ENCODE measurements at regions not wholly inside any gene's neighbourhood (a gene's known extent, or its start where the extent isn't known, plus 50 kb on each side); places are given as distances from the start of the nearest gene placed in this dataset.

GRCh38 chr15:69750253-69750652 is 297.6 kb downstream of the RPLP1 start:
- ChIA-PET POLR2A (no interaction called here), CTCF (interaction anchor here (0.8 kb wide), 1 partner anchor 26 kb away, joined by 3 read pairs; no protein-coding TSS in a partner anchor)
- TF ChIP-seq CTCF (IDR thresholded peaks at IDR 0.05; ENCODE audit: control extremely low read depth, extremely low read depth, low read depth, missing control alignments): no peak
- DNase-seq (ENCODE audit: extremely low spot score): no peak

GRCh38 chr15:69751147-69751546 is 298.5 kb downstream of the RPLP1 start:
- TF ChIP-seq CTCF (IDR thresholded peaks at IDR 0.05; ENCODE audit: control extremely low read depth, extremely low read depth, low read depth, missing control alignments): no peak
- POLR2A ChIA-PET: no interaction called here
- no peak for DNase-seq (ENCODE audit: extremely low spot score)
- CTCF ChIA-PET: interaction anchor here (1.0 kb wide), 1 partner anchor 47 kb away, joined by 3 read pairs; no protein-coding TSS in a partner anchor

GRCh38 chr15:69751566-69751965 is 298.9 kb downstream of the RPLP1 start:
- ChIA-PET CTCF (interaction anchor here (1.0 to 1.8 kb wide), 2 partner anchors 20 to 48 kb away, joined by 3 to 8 read pairs; no protein-coding TSS in a partner anchor), POLR2A (no interaction called here)
- DNase-seq (ENCODE audit: extremely low spot score): no peak

DNA sequence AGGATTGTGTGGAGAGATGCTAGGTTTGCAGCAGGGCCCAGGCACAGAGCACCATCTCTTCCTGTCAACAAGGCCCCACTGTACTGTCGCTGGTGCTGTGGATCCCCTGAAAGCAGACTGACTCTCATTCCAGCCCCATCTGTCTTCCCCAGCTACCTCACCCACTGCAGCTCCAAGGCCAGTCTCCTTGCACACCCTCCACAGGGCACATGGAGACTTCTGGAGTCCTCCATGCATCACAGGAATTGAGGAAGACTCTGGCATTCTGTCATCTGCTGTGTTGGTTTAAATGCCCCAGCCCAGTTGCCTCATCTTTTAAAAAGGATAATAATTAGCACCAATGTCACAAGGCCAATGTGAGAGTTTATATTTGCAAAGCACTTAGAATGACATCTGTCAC is 301.2 kb downstream of the RPLP1 start:
- ChIA-PET CTCF (no interaction called here), POLR2A (no interaction called here)
- no peak for DNase-seq (ENCODE audit: extremely low spot score)
- TF ChIP-seq CTCF (IDR thresholded peaks at IDR 0.05; ENCODE audit: control extremely low read depth, extremely low read depth, low read depth, missing control alignments): no peak

More at GRCh38 chr15:69751566-69751965, 298.9 kb downstream of the RPLP1 start:
- no peak for TF ChIP-seq CTCF (IDR thresholded peaks at IDR 0.05; ENCODE audit: control extremely low read depth, extremely low read depth, low read depth, missing control alignments)

DNA sequence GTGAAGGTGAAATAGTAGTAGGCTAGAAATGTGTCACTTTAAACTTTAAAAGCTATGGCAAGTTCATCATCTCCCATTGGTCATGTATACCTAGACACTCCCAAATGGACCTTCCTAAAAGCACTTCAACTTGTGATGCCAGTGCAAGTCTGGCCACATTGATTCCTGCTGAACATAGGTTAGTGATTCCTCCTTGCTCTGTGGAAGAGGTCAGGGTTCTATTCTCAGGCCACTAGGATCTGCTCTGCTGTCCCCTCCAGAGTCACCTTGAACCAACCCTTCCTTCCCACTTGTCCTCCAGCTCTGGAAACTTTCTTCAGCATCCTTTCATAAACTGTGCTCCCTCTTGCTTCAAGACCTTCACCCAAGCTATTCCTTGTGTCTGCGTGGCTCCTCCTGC is 301.7 kb downstream of the RPLP1 start:
- no peak for DNase-seq (ENCODE audit: extremely low spot score)
- TF ChIP-seq CTCF (IDR thresholded peaks at IDR 0.05; ENCODE audit: control extremely low read depth, extremely low read depth, low read depth, missing control alignments): no peak
- CTCF ChIA-PET: interaction anchor here (1.0 kb wide), 1 partner anchor 10 kb away, joined by 3 read pairs; no protein-coding TSS in a partner anchor
- POLR2A ChIA-PET: no interaction called here

DNA sequence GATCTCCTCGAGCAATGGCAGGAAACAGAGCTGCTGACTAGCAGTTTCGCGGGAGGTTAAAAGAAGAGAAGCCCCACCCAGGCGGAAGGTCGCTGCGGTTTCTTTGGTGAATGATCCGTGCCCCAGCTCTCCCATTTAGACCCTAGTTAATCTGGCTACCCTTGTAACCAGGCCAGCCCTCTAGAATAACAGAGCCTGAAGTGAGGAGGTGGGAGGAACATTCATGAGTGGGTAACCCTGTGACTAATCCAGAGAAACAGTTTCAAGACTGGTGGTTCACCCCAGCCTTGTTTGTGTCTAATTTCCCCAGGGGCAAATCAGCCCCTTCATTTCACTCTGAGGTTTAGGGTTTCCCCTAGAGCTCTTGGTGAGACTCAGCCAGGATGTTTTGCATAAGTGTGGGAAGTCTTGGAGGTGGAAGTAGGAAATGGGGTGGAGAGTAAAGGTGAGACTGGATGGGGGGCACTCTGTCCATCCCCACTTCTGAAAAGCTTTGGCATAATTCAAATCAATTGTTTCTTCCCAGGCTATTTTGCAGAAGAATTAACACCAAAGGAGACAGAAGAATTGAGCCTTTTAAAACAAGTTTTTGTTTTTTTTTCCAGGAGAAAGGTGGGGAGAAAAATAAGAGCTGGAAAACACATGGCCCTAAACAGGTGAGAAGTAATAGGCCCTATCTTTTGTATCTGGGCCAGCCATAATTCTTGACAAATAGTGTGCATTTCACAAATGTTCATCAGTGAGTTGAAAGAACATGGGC is 303.1 kb downstream of the RPLP1 start:
- ChIA-PET CTCF (interaction anchor here (1.0 kb wide), 1 partner anchor 9 kb away, joined by 3 read pairs; no protein-coding TSS in a partner anchor), POLR2A (interaction anchor here (0.6 kb wide), 1 partner anchor 51 kb away, joined by 3 read pairs; no protein-coding TSS in a partner anchor)
- DNase-seq (ENCODE audit: extremely low spot score): peak; percentile 79
- no peak for TF ChIP-seq CTCF (IDR thresholded peaks at IDR 0.05; ENCODE audit: control extremely low read depth, extremely low read depth, low read depth, missing control alignments)

Data from GM10248 (cell line).